Nephron progenitor cell (in vitro differentiated cells): ENCODE measurements at regions not wholly inside any gene's neighbourhood (a gene's known extent, or its start where the extent isn't known, plus 50 kb on each side); places are given as distances from the start of the nearest gene placed in this dataset.
A peak's percentile ranks its signal among the peaks of the same experiment; 100 is the strongest.

Source experiments
- DNase-seq: peaks from one replicate; pipeline ENCODE4 v3.0.0; 2021
- H3K27ac Mint-ChIP-seq: 2 replicates; pipeline ENCODE4 v1.8.0; 2021; ENCODE audit warnings: mild to moderate bottlenecking, moderate library complexity, mixed read lengths
- H3K27me3 Mint-ChIP-seq: 2 replicates; pipeline ENCODE4 v1.8.0; 2021; ENCODE audit warnings: mild to moderate bottlenecking, low read depth, mixed read lengths; ENCODE audit not compliant: poor library complexity
- H3K36me3 Mint-ChIP-seq: 2 replicates; pipeline ENCODE4 v1.8.0; 2021; ENCODE audit warnings: low read depth, mixed read lengths
- H3K4me1 Mint-ChIP-seq: 2 replicates; pipeline ENCODE4 v1.8.0; 2021; ENCODE audit warnings: mixed read lengths
- H3K4me3 Mint-ChIP-seq: 2 replicates; pipeline ENCODE4 v1.8.0; 2021; ENCODE audit warnings: mild to moderate bottlenecking, moderate library complexity, mixed read lengths
- H3K9me3 Mint-ChIP-seq: 2 replicates; pipeline ENCODE4 v1.8.0; 2021; ENCODE audit warnings: mild to moderate bottlenecking, moderate library complexity, mixed read lengths
- TF ChIP-seq, protein P1 (sequence below): fragments of 200-600 bp; sonication (generic); IDR thresholded peaks from 2 replicates; pipeline ENCODE4 v1.5.0; 2021; ENCODE audit warnings: antibody characterized with exemption

DNA sequence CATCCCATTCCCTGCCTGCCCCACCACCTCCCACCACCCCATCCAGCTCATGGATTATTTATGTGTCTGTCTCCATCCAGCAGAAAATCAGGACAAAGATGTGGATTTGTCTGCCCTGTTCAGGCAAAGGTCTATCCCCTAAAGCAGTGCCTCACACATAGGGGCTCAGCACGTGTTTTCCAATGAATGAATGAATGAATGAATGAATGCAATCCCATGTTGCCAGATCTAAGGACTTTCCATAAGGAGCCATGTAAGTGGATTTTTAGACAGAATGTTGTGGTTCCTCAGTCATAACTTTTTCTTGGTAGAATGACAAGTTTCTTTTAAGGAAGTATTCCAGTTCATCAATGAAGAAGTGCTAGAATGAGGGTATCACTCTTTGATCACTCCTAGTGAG lies 133.7 kb downstream of the RNASET2 start:
- Mint-ChIP-seq H3K4me1 (peaks cover 9% of the 10 kb centered on the region), H3K9me3 (no peaks in the 10 kb centered on the region), H3K27me3 (peaks cover 23% of the 10 kb centered on the region), H3K36me3 (no peaks in the 10 kb centered on the region), H3K4me3 (no peak overlapping the region), H3K27ac (no peak overlapping the region)
- TF ChIP-seq, protein P1, sequence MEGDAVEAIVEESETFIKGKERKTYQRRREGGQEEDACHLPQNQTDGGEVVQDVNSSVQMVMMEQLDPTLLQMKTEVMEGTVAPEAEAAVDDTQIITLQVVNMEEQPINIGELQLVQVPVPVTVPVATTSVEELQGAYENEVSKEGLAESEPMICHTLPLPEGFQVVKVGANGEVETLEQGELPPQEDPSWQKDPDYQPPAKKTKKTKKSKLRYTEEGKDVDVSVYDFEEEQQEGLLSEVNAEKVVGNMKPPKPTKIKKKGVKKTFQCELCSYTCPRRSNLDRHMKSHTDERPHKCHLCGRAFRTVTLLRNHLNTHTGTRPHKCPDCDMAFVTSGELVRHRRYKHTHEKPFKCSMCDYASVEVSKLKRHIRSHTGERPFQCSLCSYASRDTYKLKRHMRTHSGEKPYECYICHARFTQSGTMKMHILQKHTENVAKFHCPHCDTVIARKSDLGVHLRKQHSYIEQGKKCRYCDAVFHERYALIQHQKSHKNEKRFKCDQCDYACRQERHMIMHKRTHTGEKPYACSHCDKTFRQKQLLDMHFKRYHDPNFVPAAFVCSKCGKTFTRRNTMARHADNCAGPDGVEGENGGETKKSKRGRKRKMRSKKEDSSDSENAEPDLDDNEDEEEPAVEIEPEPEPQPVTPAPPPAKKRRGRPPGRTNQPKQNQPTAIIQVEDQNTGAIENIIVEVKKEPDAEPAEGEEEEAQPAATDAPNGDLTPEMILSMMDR, result no peak
- DNase-seq, result no peak

DNA sequence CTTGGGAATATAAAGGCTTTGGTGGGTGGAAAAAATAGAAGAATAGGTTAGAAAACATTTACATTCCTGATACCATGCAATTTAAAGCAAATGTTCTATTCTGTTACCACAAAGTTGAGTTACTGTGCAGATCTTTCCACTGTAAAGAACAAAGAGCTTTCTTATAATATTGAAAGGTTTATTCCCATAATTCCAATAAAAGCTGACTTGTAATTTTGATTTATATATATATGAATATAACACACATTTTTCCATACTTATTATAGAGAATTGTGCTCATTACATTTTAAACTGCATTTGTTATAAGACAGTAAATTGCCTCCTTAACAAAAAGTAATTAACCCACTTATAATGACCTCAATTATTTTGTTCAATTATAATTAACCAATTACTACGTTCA lies 135.9 kb downstream of the RNASET2 start:
- H3K27me3 Mint-ChIP-seq, result peaks cover 16% of the 10 kb centered on the region
- DNase-seq, result no peak
- no peak overlapping the region for H3K27ac Mint-ChIP-seq
- no peak overlapping the region for H3K4me3 Mint-ChIP-seq
- H3K9me3 Mint-ChIP-seq, result no peaks in the 10 kb centered on the region
- no peaks in the 10 kb centered on the region for H3K36me3 Mint-ChIP-seq
- TF ChIP-seq, protein P1, result no peak
- peaks cover 9% of the 10 kb centered on the region for H3K4me1 Mint-ChIP-seq

DNA sequence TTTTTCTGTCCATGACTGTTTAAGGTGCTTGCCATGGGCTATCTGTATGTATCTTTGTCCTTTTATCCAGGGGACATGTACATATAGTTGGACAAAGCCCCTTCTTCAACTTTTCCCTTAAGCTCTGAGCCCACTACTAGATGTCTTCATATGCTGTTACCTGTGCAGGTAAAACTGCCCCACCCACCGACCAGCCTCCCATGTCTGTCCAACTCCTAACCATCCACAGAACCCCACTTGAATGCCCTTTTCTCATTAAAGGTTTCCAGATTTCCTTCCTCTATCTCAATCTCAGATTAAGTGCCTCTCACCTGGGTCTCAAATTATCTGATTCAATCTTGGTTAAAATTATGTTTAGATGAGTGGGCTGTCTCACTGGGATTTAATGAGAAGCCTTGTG lies 136.3 kb downstream of the RNASET2 start:
- no peak for DNase-seq
- Mint-ChIP-seq H3K36me3 (no peaks in the 10 kb centered on the region), H3K4me3 (no peak overlapping the region), H3K27me3 (peaks cover 16% of the 10 kb centered on the region), H3K9me3 (no peaks in the 10 kb centered on the region), H3K4me1 (peaks cover 9% of the 10 kb centered on the region), H3K27ac (no peak overlapping the region)
- TF ChIP-seq, protein P1, result no peak

DNA sequence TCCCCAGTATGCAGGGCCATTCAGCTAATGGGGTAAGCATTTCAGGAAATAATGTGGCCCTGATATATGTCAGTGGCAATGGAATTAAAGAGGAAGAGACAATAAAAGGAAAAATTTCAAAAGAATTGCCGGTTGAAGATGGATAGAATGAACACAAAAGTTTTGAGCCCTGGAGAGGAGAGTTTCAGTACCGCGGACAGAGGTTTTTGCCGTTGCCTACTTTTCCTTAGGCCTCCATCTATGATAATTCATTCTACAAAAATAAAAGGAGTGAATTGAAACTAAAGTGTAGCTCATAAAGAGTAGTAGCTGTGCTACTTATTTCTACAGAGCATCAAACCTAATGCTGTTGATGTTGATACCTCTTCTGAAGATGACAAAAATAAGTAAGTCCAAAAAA lies 140.7 kb downstream of the RNASET2 start:
- Mint-ChIP-seq H3K4me3 (no peak overlapping the region), H3K4me1 (no peaks in the 10 kb centered on the region), H3K27me3 (peaks cover 14% of the 10 kb centered on the region), H3K36me3 (no peaks in the 10 kb centered on the region), H3K27ac (no peak overlapping the region), H3K9me3 (no peaks in the 10 kb centered on the region)
- peak; percentile 59 for DNase-seq
- TF ChIP-seq, protein P1, result no peak

DNA sequence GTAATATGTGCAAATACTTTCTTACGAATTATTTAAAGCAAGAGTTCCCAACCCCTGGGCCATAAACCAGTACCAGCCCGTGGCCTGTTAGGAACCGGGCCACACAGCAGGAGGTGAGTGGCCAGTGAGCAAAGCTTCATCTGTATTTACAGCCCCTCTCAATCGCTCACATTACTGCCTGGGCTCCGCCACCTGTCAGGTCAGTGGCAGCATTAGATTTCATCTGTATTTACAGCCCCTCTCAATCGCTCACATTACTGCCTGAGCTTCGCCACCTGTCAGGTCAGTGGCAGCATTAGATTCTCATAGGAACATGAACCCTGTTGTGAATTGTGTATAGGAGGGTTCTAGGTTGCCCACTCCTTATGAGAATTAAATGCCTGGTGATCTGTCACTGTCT lies 142.0 kb downstream of the RNASET2 start:
- peaks cover 15% of the 10 kb centered on the region for H3K27me3 Mint-ChIP-seq
- H3K36me3 Mint-ChIP-seq, result no peaks in the 10 kb centered on the region
- H3K9me3 Mint-ChIP-seq, result no peaks in the 10 kb centered on the region
- H3K4me1 Mint-ChIP-seq, result no peaks in the 10 kb centered on the region
- H3K4me3 Mint-ChIP-seq, result no peak overlapping the region
- TF ChIP-seq, protein P1, result no peak
- no peak overlapping the region for H3K27ac Mint-ChIP-seq
- DNase-seq, result no peak

DNA sequence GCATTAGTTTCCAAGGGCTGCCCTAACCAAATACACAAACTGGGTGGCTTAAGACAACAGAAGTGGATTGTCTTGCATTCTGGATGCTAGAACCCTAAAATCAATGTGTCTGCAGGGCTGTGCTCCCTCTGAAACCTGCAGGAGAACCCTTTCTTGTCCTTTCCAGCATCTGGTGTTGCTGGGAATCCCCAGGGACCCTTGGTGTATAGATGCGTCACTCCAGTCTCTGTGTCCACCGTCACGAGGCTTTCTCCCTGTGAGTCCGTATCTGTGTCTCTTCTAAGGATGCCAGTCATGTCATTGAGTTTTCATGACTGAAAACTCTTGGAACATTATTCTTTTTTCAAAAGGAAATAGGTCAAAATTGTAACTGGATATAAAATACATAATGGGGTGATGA lies 142.9 kb downstream of the RNASET2 start:
- peaks cover 16% of the 10 kb centered on the region for H3K27me3 Mint-ChIP-seq
- H3K36me3 Mint-ChIP-seq, result no peaks in the 10 kb centered on the region
- DNase-seq, result no peak
- no peak overlapping the region for H3K27ac Mint-ChIP-seq
- H3K9me3 Mint-ChIP-seq, result peaks cover 4% of the 10 kb centered on the region
- no peaks in the 10 kb centered on the region for H3K4me1 Mint-ChIP-seq
- TF ChIP-seq, protein P1, result no peak
- no peak overlapping the region for H3K4me3 Mint-ChIP-seq
